Inflammatory macrophage treated with lipopolysaccharide for 4 hours (primary cell): ENCODE measurements at regions not wholly inside any gene's neighbourhood (a gene's known extent, or its start where the extent isn't known, plus 50 kb on each side); places are given as distances from the start of the nearest gene placed in this dataset.

Experiments used
- DNase-seq: peaks from one replicate; pipeline ENCODE4 v3.0.0-alpha.2; 2020

GRCh38 chr6:117169064-117169665, 96.2 kb upstream of the VGLL2 start:
- DNase-seq = no peak

- no peak for DNase-seq
Measured at GRCh38 chr6:117169781-117170281, 95.5 kb upstream of the VGLL2 start.

GRCh38 chr6:117174835-117175360, 90.5 kb upstream of the VGLL2 start:
- DNase-seq = no peak

GRCh38 chr6:117188627-117189201, 76.6 kb upstream of the VGLL2 start:
- DNase-seq = no peak

- no peak for DNase-seq
Measured at GRCh38 chr6:117191009-117191408, 74.3 kb upstream of the VGLL2 start.

- DNase-seq = no peak
Measured at GRCh38 chr6:117191448-117191847, 73.9 kb upstream of the VGLL2 start.

- no peak for DNase-seq
Measured at GRCh38 chr6:117194271-117194670, 71.1 kb upstream of the VGLL2 start.

- DNase-seq = no peak
Measured at GRCh38 chr6:117194978-117195377, 70.4 kb upstream of the VGLL2 start.

GRCh38 chr6:117195728-117196127, 69.6 kb upstream of the VGLL2 start:
- no peak for DNase-seq

- no peak for DNase-seq
Measured at GRCh38 chr6:117200067-117200466, 65.3 kb upstream of the VGLL2 start.

- DNase-seq = no peak
Measured at GRCh38 chr6:117204903-117205302, 60.5 kb upstream of the VGLL2 start.

- DNase-seq = no peak
Measured at GRCh38 chr6:117205876-117206275, 59.5 kb upstream of the VGLL2 start.

- no peak for DNase-seq
Measured at GRCh38 chr6:117206522-117206921, 58.8 kb upstream of the VGLL2 start.

GRCh38 chr6:117206944-117207687, 58.2 kb upstream of the VGLL2 start:
- no peak for DNase-seq

GRCh38 chr6:117210279-117210678, 55.1 kb upstream of the VGLL2 start:
- no peak for DNase-seq

- no peak for DNase-seq
Measured at GRCh38 chr6:117215353-117216090, 49.8 kb upstream of the VGLL2 start.
